Activated T-helper 1 cell treated with anti-CD3 and anti-CD28 coated beads, Interleukin-12 subunit alpha, Interleukin-12 subunit beta, Interleukin-2, Interleukin-4 antibody, amounts not matched to agents 30 ng/mL and 10 ng/mL and 1 ng/mL, durations not matched to agents 14 hours and 24 hours and 36 hours (primary cell): ENCODE measurements at regions not wholly inside any gene's neighbourhood (a gene's known extent, or its start where the extent isn't known, plus 50 kb on each side); places are given as distances from the start of the nearest gene placed in this dataset.

Experiments
- DNase-seq: peaks from one replicate; pipeline ENCODE4 v3.0.0; 2021; ENCODE audit warnings: low spot score
- H3K27ac Mint-ChIP-seq: one replicate; pipeline ENCODE4 v1.8.0; 2021; ENCODE audit warnings: mild to moderate bottlenecking, mixed read lengths
- H3K27me3 Mint-ChIP-seq: one replicate; pipeline ENCODE4 v1.8.0; 2022; ENCODE audit warnings: mild to moderate bottlenecking, moderate library complexity, mixed read lengths; ENCODE audit not compliant: insufficient read depth
- H3K36me3 Mint-ChIP-seq: one replicate; pipeline ENCODE4 v1.8.0; 2021; ENCODE audit warnings: low read depth, mixed read lengths
- H3K4me1 Mint-ChIP-seq: one replicate; pipeline ENCODE4 v1.8.0; 2021; ENCODE audit warnings: low read depth, mixed read lengths
- H3K4me3 Mint-ChIP-seq: one replicate; pipeline ENCODE4 v1.8.0; 2021; ENCODE audit warnings: mild to moderate bottlenecking, moderate library complexity, mixed read lengths
- H3K9me3 Mint-ChIP-seq: one replicate; pipeline ENCODE4 v1.8.0; 2021; ENCODE audit warnings: mixed read lengths
- intact Hi-C: fragments of 100-400 bp; cut with micrococcal nuclease; formaldehyde crosslinking; loops from one replicate; pipeline ENCODE4 v1.15.1; 2024

DNA sequence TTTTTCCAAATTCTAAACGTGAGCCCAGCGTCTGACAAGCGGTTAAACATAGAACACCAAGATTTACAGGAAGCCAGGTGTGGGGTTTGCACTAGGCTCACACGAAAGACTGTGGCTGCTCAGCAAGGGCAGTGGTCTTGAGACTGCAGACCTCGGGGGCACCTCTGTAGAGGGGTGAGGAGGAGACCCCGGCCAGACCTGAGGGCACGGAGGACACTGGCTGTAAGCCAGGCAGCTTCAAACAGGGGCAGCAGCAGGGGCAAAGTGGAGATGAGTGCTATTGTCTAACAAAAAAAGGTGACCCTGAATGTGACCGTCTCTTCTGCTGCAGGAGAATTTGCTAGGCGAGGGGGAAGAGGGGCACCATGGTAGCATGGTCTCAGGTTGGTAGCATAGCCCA is 140.3 kb downstream of the CYP26B1 start:
- Mint-ChIP-seq H3K27me3 (no peaks in the 10 kb centered on the region), H3K36me3 (no peaks in the 10 kb centered on the region), H3K9me3 (no peaks in the 10 kb centered on the region), H3K4me1 (no peaks in the 10 kb centered on the region), H3K4me3 (no peak overlapping the region), H3K27ac (no peak overlapping the region)
- no peak for DNase-seq
- intact Hi-C loops: no loop called here

DNA sequence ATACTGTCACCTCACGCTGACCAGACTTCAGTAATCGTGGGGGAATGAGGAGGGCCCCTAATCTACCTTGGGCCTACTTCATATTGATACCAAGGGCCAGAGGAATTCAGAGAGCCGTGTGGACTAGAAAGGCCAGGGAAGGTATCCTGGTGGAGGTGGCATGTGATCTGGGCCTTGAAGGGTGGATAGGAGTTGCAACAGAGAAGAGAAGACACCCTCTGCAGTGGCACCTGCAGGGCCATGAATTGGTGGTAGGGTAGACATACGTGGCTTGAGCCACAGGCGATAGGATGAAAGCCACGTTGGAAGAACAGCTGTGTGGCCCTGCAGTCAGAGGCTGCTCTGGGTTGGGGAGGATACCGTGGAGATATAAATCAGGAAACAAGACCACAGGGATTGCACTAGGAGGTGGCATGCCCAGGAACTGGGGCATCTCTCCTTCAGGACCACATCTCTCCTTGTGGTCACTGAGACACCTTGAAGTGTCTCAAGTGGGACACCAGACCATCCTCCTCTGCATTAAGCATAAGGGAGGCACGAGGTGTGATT is 141.4 kb downstream of the CYP26B1 start:
- intact Hi-C loops: no loop called here
- Mint-ChIP-seq H3K4me1 (no peaks in the 10 kb centered on the region), H3K36me3 (no peaks in the 10 kb centered on the region), H3K27ac (no peak overlapping the region), H3K9me3 (no peaks in the 10 kb centered on the region), H3K27me3 (no peaks in the 10 kb centered on the region), H3K4me3 (no peak overlapping the region)
- no peak for DNase-seq

- no peaks in the 10 kb centered on the region for H3K9me3 Mint-ChIP-seq
- no peaks in the 10 kb centered on the region for H3K27me3 Mint-ChIP-seq
- no peak overlapping the region for H3K4me3 Mint-ChIP-seq
- no peaks in the 10 kb centered on the region for H3K36me3 Mint-ChIP-seq
- DNase-seq: no peak
- no peaks in the 10 kb centered on the region for H3K4me1 Mint-ChIP-seq
- no peak overlapping the region for H3K27ac Mint-ChIP-seq
- intact Hi-C loops: no loop called here
These were observed 142.7 kb downstream of the CYP26B1 start for GRCh38 chr2:72004976-72005375.

DNA sequence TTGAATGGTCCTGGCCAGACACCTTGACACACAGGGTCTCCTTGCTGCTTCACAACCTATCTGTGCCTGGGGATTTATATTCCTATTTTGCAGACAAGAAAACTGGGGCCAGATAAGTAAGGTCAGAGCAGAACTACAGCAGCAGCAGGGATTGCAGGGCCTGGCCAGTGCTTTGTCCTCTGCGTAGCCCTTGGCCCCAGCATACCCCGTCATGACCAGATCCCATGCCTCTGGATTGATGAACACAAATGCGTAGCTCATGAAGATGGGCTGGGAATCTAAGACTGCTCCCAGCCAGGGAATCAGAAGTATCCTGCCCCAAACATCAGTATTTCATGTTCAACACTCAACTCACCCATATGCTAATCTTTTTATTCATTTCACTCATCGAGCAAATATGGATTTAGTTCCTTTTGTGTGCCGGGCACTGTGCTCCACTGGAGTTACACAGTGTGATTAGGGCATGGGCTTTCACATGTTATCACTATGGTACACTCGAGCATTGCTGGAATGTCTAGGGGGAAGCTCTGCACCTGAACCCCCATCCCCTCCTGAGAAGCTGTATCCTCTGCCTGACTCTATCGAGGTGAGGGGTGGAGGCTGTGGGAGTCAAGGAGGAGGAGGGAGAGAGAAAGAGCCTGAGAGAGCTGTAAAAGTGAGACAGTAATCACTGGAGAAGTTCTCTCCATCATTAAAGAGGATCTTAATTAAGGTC is 143.3 kb downstream of the CYP26B1 start:
- Mint-ChIP-seq H3K27me3 (no peaks in the 10 kb centered on the region), H3K27ac (no peak overlapping the region), H3K4me3 (no peak overlapping the region), H3K4me1 (no peaks in the 10 kb centered on the region), H3K9me3 (no peaks in the 10 kb centered on the region), H3K36me3 (no peaks in the 10 kb centered on the region)
- DNase-seq: no peak
- intact Hi-C loops: no loop called here

- no peak for DNase-seq
- Mint-ChIP-seq H3K9me3 (no peaks in the 10 kb centered on the region), H3K4me3 (no peak overlapping the region), H3K36me3 (no peaks in the 10 kb centered on the region), H3K27ac (no peak overlapping the region), H3K4me1 (no peaks in the 10 kb centered on the region), H3K27me3 (no peaks in the 10 kb centered on the region)
- intact Hi-C loops: no loop called here
These were observed 143.9 kb downstream of the CYP26B1 start for GRCh38 chr2:72003796-72004195.

DNA sequence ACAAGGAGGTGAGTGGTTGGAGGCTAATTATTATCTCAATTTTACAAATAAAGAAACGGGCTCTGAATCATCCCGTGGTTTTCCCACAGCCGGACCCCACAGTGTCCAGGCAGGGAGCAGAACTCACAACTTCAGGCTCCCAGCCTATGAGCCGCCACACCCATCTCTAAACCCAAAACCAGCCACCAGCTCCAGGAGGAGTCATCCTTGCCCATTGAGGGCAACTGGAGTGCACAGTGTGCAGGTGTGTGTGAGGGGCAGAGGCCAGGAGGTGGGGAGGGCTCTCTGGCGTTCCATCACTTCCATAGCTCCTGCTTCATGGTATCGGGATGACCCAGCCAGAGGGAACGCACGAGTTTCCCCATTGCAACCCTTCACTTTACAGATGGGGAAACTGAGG is 144.5 kb downstream of the CYP26B1 start:
- no peaks in the 10 kb centered on the region for H3K4me1 Mint-ChIP-seq
- no peaks in the 10 kb centered on the region for H3K36me3 Mint-ChIP-seq
- H3K27ac Mint-ChIP-seq: no peak overlapping the region
- intact Hi-C loops: no loop called here
- H3K9me3 Mint-ChIP-seq: no peaks in the 10 kb centered on the region
- no peak overlapping the region for H3K4me3 Mint-ChIP-seq
- DNase-seq: no peak
- H3K27me3 Mint-ChIP-seq: no peaks in the 10 kb centered on the region

GRCh38 chr2:72001937-72002690 is 145.5 kb downstream of the CYP26B1 start:
- H3K4me1 Mint-ChIP-seq: no peaks in the 10 kb centered on the region
- H3K9me3 Mint-ChIP-seq: no peaks in the 10 kb centered on the region
- no peaks in the 10 kb centered on the region for H3K36me3 Mint-ChIP-seq
- H3K27me3 Mint-ChIP-seq: no peaks in the 10 kb centered on the region
- H3K4me3 Mint-ChIP-seq: no peak overlapping the region
- DNase-seq: no peak
- no peak overlapping the region for H3K27ac Mint-ChIP-seq
- intact Hi-C loops: no loop called here

- no peaks in the 10 kb centered on the region for H3K27me3 Mint-ChIP-seq
- H3K4me3 Mint-ChIP-seq: no peak overlapping the region
- no peaks in the 10 kb centered on the region for H3K9me3 Mint-ChIP-seq
- H3K4me1 Mint-ChIP-seq: no peaks in the 10 kb centered on the region
- no peaks in the 10 kb centered on the region for H3K36me3 Mint-ChIP-seq
- intact Hi-C loops: no loop called here
- no peak overlapping the region for H3K27ac Mint-ChIP-seq
- DNase-seq: no peak
These were observed 147.6 kb downstream of the CYP26B1 start for GRCh38 chr2:72000110-72000509.

DNA sequence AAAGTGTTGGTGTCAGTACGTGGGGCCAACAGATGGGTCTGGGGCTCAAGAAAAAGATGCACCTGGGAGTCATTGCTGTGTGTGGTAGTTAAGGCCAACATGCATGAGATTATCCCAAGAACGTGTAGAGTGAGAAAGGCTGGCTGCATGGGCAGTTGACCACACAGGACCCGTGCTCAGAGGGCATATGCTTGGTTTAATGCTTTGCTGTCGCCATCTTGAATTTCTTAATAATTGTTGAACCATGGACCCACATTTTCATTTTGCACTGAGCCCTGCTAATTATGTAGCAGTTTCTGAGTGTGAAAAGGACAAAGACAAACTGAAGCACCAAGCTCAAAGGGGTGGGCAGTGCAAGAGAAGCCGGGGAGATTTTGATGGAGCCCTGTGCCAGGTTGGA is 148.1 kb downstream of the CYP26B1 start:
- no peaks in the 10 kb centered on the region for H3K27me3 Mint-ChIP-seq
- H3K4me1 Mint-ChIP-seq: no peaks in the 10 kb centered on the region
- H3K27ac Mint-ChIP-seq: no peak overlapping the region
- intact Hi-C loops: no loop called here
- no peak for DNase-seq
- no peak overlapping the region for H3K4me3 Mint-ChIP-seq
- no peaks in the 10 kb centered on the region for H3K36me3 Mint-ChIP-seq
- H3K9me3 Mint-ChIP-seq: no peaks in the 10 kb centered on the region

GRCh38 chr2:71997843-71998242 is 149.8 kb downstream of the CYP26B1 start:
- Mint-ChIP-seq H3K9me3 (no peaks in the 10 kb centered on the region), H3K27me3 (no peaks in the 10 kb centered on the region), H3K4me3 (no peak overlapping the region), H3K27ac (no peak overlapping the region), H3K36me3 (no peaks in the 10 kb centered on the region), H3K4me1 (no peaks in the 10 kb centered on the region)
- intact Hi-C loops: no loop called here
- DNase-seq: no peak

- intact Hi-C loops: no loop called here
- Mint-ChIP-seq H3K4me3 (no peak overlapping the region), H3K9me3 (no peaks in the 10 kb centered on the region), H3K4me1 (no peaks in the 10 kb centered on the region), H3K27ac (no peak overlapping the region), H3K27me3 (no peaks in the 10 kb centered on the region), H3K36me3 (no peaks in the 10 kb centered on the region)
- DNase-seq: no peak
These were observed 152.5 kb downstream of the CYP26B1 start for GRCh38 chr2:71995067-71995665.

- no peaks in the 10 kb centered on the region for H3K9me3 Mint-ChIP-seq
- intact Hi-C loops: no loop called here
- DNase-seq: no peak
- no peaks in the 10 kb centered on the region for H3K27me3 Mint-ChIP-seq
- H3K27ac Mint-ChIP-seq: no peak overlapping the region
- no peaks in the 10 kb centered on the region for H3K4me1 Mint-ChIP-seq
- H3K36me3 Mint-ChIP-seq: no peaks in the 10 kb centered on the region
- no peak overlapping the region for H3K4me3 Mint-ChIP-seq
These were observed 155.6 kb downstream of the CYP26B1 start for GRCh38 chr2:71992036-71992435.

DNA sequence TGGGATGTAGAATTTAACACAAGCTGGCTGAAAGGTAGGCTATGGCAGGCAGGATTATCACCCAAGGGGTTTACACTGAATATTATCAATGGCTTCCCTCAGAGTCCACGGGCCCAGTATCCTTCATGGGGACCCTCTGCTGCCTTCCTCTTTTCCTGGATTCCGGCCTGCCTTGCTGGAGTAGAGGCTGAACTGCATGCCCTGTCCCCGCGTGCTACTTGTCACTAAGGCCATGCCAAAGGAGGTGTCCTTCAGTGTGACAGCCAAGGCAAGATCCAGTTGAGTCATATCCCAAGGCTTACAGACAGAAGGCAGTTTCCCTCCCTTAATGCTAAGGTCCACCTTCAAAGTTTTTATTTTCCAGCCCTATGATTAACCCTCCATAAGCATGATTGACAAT is 156.3 kb downstream of the CYP26B1 start:
- Mint-ChIP-seq H3K4me3 (no peak overlapping the region), H3K9me3 (no peaks in the 10 kb centered on the region), H3K4me1 (no peaks in the 10 kb centered on the region), H3K27ac (no peak overlapping the region), H3K36me3 (no peaks in the 10 kb centered on the region), H3K27me3 (no peaks in the 10 kb centered on the region)
- intact Hi-C loops: no loop called here
- no peak for DNase-seq
